GM19239 (cell line): ENCODE measurements at regions not wholly inside any gene's neighbourhood (a gene's known extent, or its start where the extent isn't known, plus 50 kb on each side); places are given as distances from the start of the nearest gene placed in this dataset.

Experiments used
- DNase-seq: peaks from one replicate; pipeline ENCODE4 v3.0.0; 2011; ENCODE audit warnings: low spot score; ENCODE audit not compliant: insufficient read length
- FAIRE-seq: peaks from 2 replicates; lab custom pipeline; 2011; peaks lifted over from hg19 to GRCh38; lab: Jason Lieb, UNC

- FAIRE-seq = no peak
- no peak for DNase-seq
Measured at GRCh38 chr1:22388671-22389450, 62.8 kb upstream of the ZBTB40 start.

GRCh38 chr1:22393587-22393986 lies 58.1 kb upstream of the ZBTB40 start:
- no peak for DNase-seq
- no peak for FAIRE-seq

- DNase-seq (no peak), FAIRE-seq (no peak)
Measured at GRCh38 chr1:22398656-22399420, 52.8 kb upstream of the ZBTB40 start.

- FAIRE-seq = no peak
- DNase-seq = no peak
Measured at GRCh38 chr1:22399421-22400091, 52.1 kb upstream of the ZBTB40 start.
